GM12878 (cell line): ENCODE measurements at regions not wholly inside any gene's neighbourhood (a gene's known extent, or its start where the extent isn't known, plus 50 kb on each side); places are given as distances from the start of the nearest gene placed in this dataset.

Experiments used
- ATAC-seq: fragments of 200-7000 bp; cut with Tn5 transposase; 3 replicates; pipeline ENCODE4 v1.9.1; 2020; ENCODE audit warnings: mild to moderate bottlenecking, moderate library complexity
- BruUV-seq: library from RNA; stranded (reverse); fragments of 400-500 nt; replicated peaks from 2 replicates; lab custom pipeline; 2021; lab: Mats Ljungman, UMichigan
- CTCF ChIA-PET: fragments of 300-600 bp; sonication (Branson Sonifier 250); formaldehyde crosslinking; extraction: SDS; loops from one replicate; lab custom pipeline; 2021; ENCODE audit warnings: inconsistent platforms; lab: Yijun Ruan, JAX
- POLR2A ChIA-PET: fragments of 350-600 bp; formaldehyde crosslinking; extraction: SDS; loops from one replicate; lab custom pipeline; 2021; ENCODE audit warnings: inconsistent platforms; lab: Charles Lee
- RAD21 ChIA-PET: fragments of 300-600 bp; sonication (Branson Sonifier 250); formaldehyde crosslinking; loops from one replicate; lab custom pipeline; 2023; ENCODE audit warnings: antibody characterized with exemption; ENCODE audit not compliant: unreplicated experiment; lab: Charles Lee
- SMC1A ChIA-PET: fragments of 300-600 bp; sonication (Branson Sonifier 250); formaldehyde crosslinking; loops from one replicate; lab custom pipeline; 2023; ENCODE audit not compliant: unreplicated experiment, uncharacterized antibody; lab: Charles Lee
- DNase-seq: peaks from one replicate; pipeline ENCODE4 v3.0.0-alpha.2; 2011; ENCODE audit warnings: low read depth, low spot score
- FAIRE-seq: peaks from 3 replicates; lab custom pipeline; 2011; peaks lifted over from hg19 to GRCh38; lab: Jason Lieb, UNC
- H2AFZ ChIP-seq: 2 replicates; pipeline ENCODE4 v1.6.0; 2011; ENCODE audit warnings: low read depth, low read length, control low read depth; ENCODE audit not compliant: control insufficient read depth
- H3K27ac ChIP-seq: 2 replicates; pipeline ENCODE4 v1.5.1; 2011; ENCODE audit warnings: control low read depth; ENCODE audit not compliant: control insufficient read depth, insufficient read depth
- H3K27me3 ChIP-seq, 2 experiments: replicated peaks in 1 of 2; 2 replicates each; pipeline versions ENCODE4 v1.6.0 to v1.6.1; 2011; ENCODE audit warnings: low read length in 1 of 2; ENCODE audit not compliant: control insufficient read depth in 2 of 2, insufficient read depth in 2 of 2
- H3K36me3 ChIP-seq, 2 experiments: 2 replicates each; pipeline ENCODE4 v1.5.1; 2011; ENCODE audit warnings: low read length in 1 of 2; ENCODE audit not compliant: control insufficient read depth in 2 of 2, insufficient read depth in 2 of 2
- H3K4me1 ChIP-seq: 2 replicates; pipeline ENCODE4 v1.6.1; 2011; ENCODE audit warnings: mild to moderate bottlenecking, low read length, moderate library complexity, mixed read lengths; ENCODE audit not compliant: control insufficient read depth, insufficient read depth
- H3K4me2 ChIP-seq: 2 replicates; pipeline ENCODE4 v1.6.0; 2011; ENCODE audit warnings: control low read depth; ENCODE audit not compliant: control insufficient read depth, insufficient read depth
- H3K4me3 ChIP-seq: fragments of 200-600 bp; sonication (generic); 2 replicates; pipeline ENCODE4 v1.5.1; 2016
- H3K79me2 ChIP-seq: 2 replicates; pipeline ENCODE4 v1.6.0; 2011; ENCODE audit warnings: low read length; ENCODE audit not compliant: control insufficient read depth, insufficient read depth
- H3K9ac ChIP-seq: 2 replicates; pipeline ENCODE4 v1.8.0; 2011; ENCODE audit warnings: low read length, control low read depth, mixed read lengths; ENCODE audit not compliant: control insufficient read depth, insufficient read depth
- H3K9me3 ChIP-seq: replicated peaks from 3 replicates; pipeline ENCODE4 v1.5.1; 2011; ENCODE audit warnings: mild to moderate bottlenecking, low read length; ENCODE audit not compliant: control insufficient read depth, insufficient read depth
- H4K20me1 ChIP-seq: 2 replicates; pipeline ENCODE4 v1.6.0; 2011; ENCODE audit not compliant: control insufficient read depth, insufficient read depth
- FOXM1 ChIP-seq: IDR thresholded peaks from 2 replicates; pipeline ENCODE4 v1.6.1; 2012; ENCODE audit warnings: low read depth, mild to moderate bottlenecking, inconsistent platforms, low read length, moderate library complexity
- HDAC6 ChIP-seq: fragments of 200-600 bp; sonication (generic); IDR thresholded peaks from one replicate; pipeline ENCODE4 v1.8.0; 2017; ENCODE audit warnings: antibody characterized with exemption; ENCODE audit not compliant: unreplicated experiment
- IRF5 ChIP-seq: fragments of 450-650 bp; IDR thresholded peaks from 2 replicates; pipeline ENCODE4 v1.6.1; 2017; ENCODE audit warnings: borderline replicate concordance
- MTA2 ChIP-seq: fragments of 450-650 bp; IDR thresholded peaks from 2 replicates; pipeline ENCODE4 v1.6.1; 2016; ENCODE audit warnings: low read depth, mild to moderate bottlenecking, moderate library complexity
- MYB ChIP-seq: fragments of 150-350 bp; IDR thresholded peaks from 2 replicates; pipeline ENCODE4 v1.6.1; 2014; ENCODE audit warnings: mild to moderate bottlenecking, low read depth, low read length, borderline replicate concordance
- PML ChIP-seq: IDR thresholded peaks from 2 replicates; pipeline ENCODE4 v1.6.1; 2012; ENCODE audit warnings: low read length, inconsistent platforms
- SIX5 ChIP-seq: IDR thresholded peaks from 2 replicates; pipeline ENCODE4 v1.6.1; 2011; ENCODE audit warnings: mild to moderate bottlenecking, low read depth, low read length, moderate library complexity; ENCODE audit not compliant: severe bottlenecking
- SMAD5 ChIP-seq: IDR thresholded peaks from 2 replicates; pipeline ENCODE4 v1.6.1; 2016; ENCODE audit warnings: antibody characterized with exemption, low read depth
- ZSCAN29 ChIP-seq: fragments of 450-650 bp; IDR thresholded peaks from 2 replicates; pipeline ENCODE4 v1.6.1; 2017; ENCODE audit warnings: mild to moderate bottlenecking, moderate library complexity
- WGBS: methylation state at CpG from one replicate; pipeline ENCODE4 v1.1.6; 2016; ENCODE audit warnings: low lambda C conversion rate; ENCODE audit not compliant: insufficient replicate concordance, insufficient coverage; ENCODE audit errors: missing lambda C conversion rate; 5-methylcytosine and 5-hydroxymethylcytosine counted together
- in situ Hi-C: fragments of 300-500 bp; cut with MboI; formaldehyde crosslinking; loops from 9 replicates; pipeline ENCODE4 v1.14.3; 2018; ENCODE audit warnings: mixed read lengths
- intact Hi-C: fragments of 100-400 bp; cut with micrococcal nuclease; formaldehyde crosslinking; loops from one replicate; pipeline ENCODE4 v1.14.2; 2022; ENCODE audit not compliant: unreplicated experiment

DNA sequence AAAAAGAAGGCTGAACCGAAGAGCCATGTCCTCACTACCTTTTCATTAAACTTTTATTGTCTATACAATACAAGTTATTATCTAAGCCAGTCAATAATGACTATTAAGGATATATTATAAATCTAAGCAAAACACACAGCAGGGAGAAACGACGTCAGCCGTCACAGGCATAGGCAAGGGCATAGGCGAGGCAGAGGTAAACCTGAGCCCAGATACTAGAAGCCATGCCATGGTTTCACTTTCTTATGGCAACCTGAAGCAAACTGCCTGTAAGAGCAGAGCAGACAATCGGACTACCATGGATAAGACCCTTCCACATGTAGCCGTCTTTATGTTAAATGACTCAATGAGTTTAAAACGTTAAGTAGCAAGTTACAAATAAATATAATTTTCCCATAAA lies 238.5 kb upstream of the ZNF521 start (continued):
- TF ChIP-seq IRF5 (no peak), MTA2 (no peak), SIX5 (no peak), MYB (no peak), FOXM1 (no peak), PML (no peak), ZSCAN29 (no peak)

DNA sequence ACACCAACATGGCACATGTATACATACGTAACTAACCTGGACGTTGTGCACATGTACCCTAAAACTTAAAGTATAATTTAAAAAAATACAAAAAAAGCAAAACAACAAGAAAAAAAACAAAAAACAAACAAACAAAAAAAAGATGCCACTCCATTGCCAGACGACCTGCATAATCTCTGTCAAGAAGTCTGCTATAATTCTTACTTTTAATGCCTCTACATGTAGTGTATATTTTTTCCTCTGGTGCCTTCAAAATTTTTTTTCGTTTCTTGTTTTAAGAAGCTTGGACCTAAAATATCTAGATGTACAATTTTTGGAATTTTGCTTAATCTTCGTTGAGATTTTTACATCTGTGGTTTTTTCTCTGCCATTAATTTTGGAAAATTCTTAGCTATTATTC lies 235.6 kb upstream of the ZNF521 start:
- Histone ChIP-seq H2AFZ (no peak overlapping the region), H3K79me2 (no peaks in the 10 kb centered on the region), H3K4me1 (no peaks in the 10 kb centered on the region), H3K36me3 (no peaks in the 10 kb centered on the region), H3K9ac (no peak overlapping the region), H3K4me2 (no peak overlapping the region), H3K27me3 (no peaks in the 10 kb centered on the region), H3K4me3 (no peak overlapping the region), H3K27ac (no peak overlapping the region), H3K9me3 (no peaks in the 10 kb centered on the region), H4K20me1 (no peaks in the 10 kb centered on the region)
- POLR2A ChIA-PET: no interaction called here
- SMC1A ChIA-PET: no interaction called here
- RAD21 ChIA-PET: no interaction called here
- no peak for FAIRE-seq
- DNase-seq: no peak
- ATAC-seq: no peak
- intact Hi-C loops (no loop called here), in situ Hi-C loops (no loop called here)
- 40% methylated on average over 5 of the region's 5 CpGs for WGBS
- TF ChIP-seq SMAD5 (no peak), HDAC6 (no peak)
- BruUV-seq: no TSS peak
- CTCF ChIA-PET: no interaction called here
